OCI-LY3 (cell line): ENCODE measurements at regions not wholly inside any gene's neighbourhood (a gene's known extent, or its start where the extent isn't known, plus 50 kb on each side); places are given as distances from the start of the nearest gene placed in this dataset.
"Not testable (repeated sequence)": the region's sequence is repeated elsewhere in the genome, so short reads cannot be mapped to it uniquely, and the experiment has no call there.

Source experiments
- H2AFZ ChIP-seq: fragments of 200-600, 300-600 bp; shearing (Covaris generic); 2 replicates; pipeline ENCODE4 v1.6.0; 2014; ENCODE audit warnings: antibody characterized with exemption, low read depth, low read length
- H3K27ac ChIP-seq: fragments of 200-600, 300-600 bp; sonication (generic); 2 replicates; pipeline ENCODE4 v1.5.1; 2014; ENCODE audit warnings: mild to moderate bottlenecking, low read length, moderate library complexity, mixed read lengths
- H3K27me3 ChIP-seq: fragments of 200-600, 300-600 bp; sonication (generic); 2 replicates; pipeline ENCODE4 v1.6.1; 2014; ENCODE audit warnings: low read depth, low read length, mixed read lengths
- H3K36me3 ChIP-seq: fragments of 200-600, 300-600 bp; sonication (generic); replicated peaks from 2 replicates; pipeline ENCODE3; 2014; ENCODE audit warnings: low read depth, low read length, mixed read lengths
- H3K4me1 ChIP-seq: fragments of 300-600, 200-600 bp; sonication (generic); 2 replicates; pipeline ENCODE4 v1.6.1; 2014; ENCODE audit warnings: low read length, mixed read lengths
- H3K4me2 ChIP-seq: fragments of 200-600, 300-600 bp; sonication (generic); 2 replicates; pipeline ENCODE4 v1.6.1; 2014; ENCODE audit warnings: low read length, mixed read lengths
- H3K4me3 ChIP-seq: fragments of 300-600, 200-600 bp; sonication (generic); 2 replicates; pipeline ENCODE4 v1.5.1; 2014; ENCODE audit warnings: antibody characterized with exemption, mild to moderate bottlenecking, low read length, moderate library complexity
- H3K79me2 ChIP-seq: fragments of 300-600, 200-600 bp; shearing (Covaris generic); 2 replicates; pipeline ENCODE4 v1.6.1; 2014; ENCODE audit warnings: mild to moderate bottlenecking, low read length, mixed read lengths
- H3K9ac ChIP-seq: fragments of 300-600, 200-600 bp; shearing (Covaris generic); 2 replicates; pipeline ENCODE4 v1.6.0; 2014; ENCODE audit warnings: mild to moderate bottlenecking, low read length, moderate library complexity
- H3K9me3 ChIP-seq: fragments of 200-600, 300-600 bp; shearing (Covaris generic); 2 replicates; pipeline ENCODE4 v1.6.1; 2014; ENCODE audit warnings: low read length, mixed read lengths; ENCODE audit not compliant: insufficient read depth
- H4K20me1 ChIP-seq: fragments of 200-600, 300-600 bp; sonication (generic); 2 replicates; pipeline ENCODE4 v1.6.1; 2016; ENCODE audit warnings: low read length, mixed read lengths; ENCODE audit not compliant: insufficient read depth
- EZH2phosphoT487 ChIP-seq: fragments of 200-600 bp; shearing (Covaris generic); IDR thresholded peaks from 2 replicates; pipeline ENCODE4 v1.6.1; 2018; ENCODE audit warnings: antibody characterized with exemption, mixed run types, low read depth
- TF ChIP-seq, protein P1 (sequence below): fragments of 200-600, 300-600 bp; sonication (generic); IDR thresholded peaks from 2 replicates; pipeline ENCODE4 v1.5.1; 2014; ENCODE audit warnings: antibody characterized with exemption, low read length, low read depth

DNA sequence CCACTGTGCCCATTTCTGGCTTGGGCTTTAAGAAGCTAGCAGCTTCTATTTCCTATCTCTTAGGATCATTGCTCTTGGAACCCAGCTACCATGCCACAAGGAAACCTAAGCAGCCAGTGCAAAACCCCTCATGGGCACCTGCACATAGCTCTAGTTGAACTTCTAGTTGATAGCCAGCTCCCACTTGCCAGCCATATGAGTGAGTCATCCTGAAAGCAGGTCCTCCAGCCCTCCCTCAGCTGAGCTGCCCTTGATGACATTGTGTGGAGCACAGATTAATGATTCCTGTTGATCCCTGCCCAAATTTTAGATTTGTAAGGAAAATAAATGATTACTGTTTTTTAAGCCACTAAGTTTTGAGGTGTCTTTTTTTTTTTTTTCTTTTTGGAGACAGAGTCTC is 234.2 kb upstream of the FBXO33 start:
- TF ChIP-seq EZH2phosphoT487, result no peak
- TF ChIP-seq, protein P1, sequence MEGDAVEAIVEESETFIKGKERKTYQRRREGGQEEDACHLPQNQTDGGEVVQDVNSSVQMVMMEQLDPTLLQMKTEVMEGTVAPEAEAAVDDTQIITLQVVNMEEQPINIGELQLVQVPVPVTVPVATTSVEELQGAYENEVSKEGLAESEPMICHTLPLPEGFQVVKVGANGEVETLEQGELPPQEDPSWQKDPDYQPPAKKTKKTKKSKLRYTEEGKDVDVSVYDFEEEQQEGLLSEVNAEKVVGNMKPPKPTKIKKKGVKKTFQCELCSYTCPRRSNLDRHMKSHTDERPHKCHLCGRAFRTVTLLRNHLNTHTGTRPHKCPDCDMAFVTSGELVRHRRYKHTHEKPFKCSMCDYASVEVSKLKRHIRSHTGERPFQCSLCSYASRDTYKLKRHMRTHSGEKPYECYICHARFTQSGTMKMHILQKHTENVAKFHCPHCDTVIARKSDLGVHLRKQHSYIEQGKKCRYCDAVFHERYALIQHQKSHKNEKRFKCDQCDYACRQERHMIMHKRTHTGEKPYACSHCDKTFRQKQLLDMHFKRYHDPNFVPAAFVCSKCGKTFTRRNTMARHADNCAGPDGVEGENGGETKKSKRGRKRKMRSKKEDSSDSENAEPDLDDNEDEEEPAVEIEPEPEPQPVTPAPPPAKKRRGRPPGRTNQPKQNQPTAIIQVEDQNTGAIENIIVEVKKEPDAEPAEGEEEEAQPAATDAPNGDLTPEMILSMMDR, result no peak
- Histone ChIP-seq H3K4me2 (no peak overlapping the region), H3K27me3 (no peaks in the 10 kb centered on the region), H2AFZ (no peak overlapping the region), H3K9me3 (no peaks in the 10 kb centered on the region), H3K4me1 (peaks cover 26% of the 10 kb centered on the region), H3K27ac (no peak overlapping the region), H3K4me3 (no peak overlapping the region), H3K9ac (no peak overlapping the region), H4K20me1 (no peaks in the 10 kb centered on the region), H3K36me3 (no peaks in the 10 kb centered on the region), H3K79me2 (no peaks in the 10 kb centered on the region)

DNA sequence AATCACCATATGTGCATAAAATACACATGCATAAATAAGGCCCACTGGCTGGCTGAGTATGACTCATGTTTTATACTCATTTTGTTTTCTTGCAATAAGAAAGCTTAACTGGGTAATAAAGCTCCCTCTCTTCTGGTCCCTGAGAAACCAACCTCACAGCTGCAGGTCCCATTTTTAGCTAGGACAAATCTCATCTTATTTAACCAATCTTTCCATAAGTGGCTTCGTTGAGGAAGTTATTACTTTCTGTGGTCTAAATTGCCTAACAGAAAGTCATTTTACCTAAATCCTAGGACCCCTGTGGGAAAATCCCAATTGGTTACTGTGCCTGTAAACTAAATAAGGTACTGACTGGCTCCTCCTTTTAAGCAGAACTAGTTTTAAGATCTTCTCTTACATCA is 232.8 kb upstream of the FBXO33 start:
- peak overlapping the region; percentile 27 for H3K4me2 ChIP-seq
- H3K9ac ChIP-seq, result no peak overlapping the region
- no peaks in the 10 kb centered on the region for H3K27me3 ChIP-seq
- no peaks in the 10 kb centered on the region for H3K9me3 ChIP-seq
- H3K36me3 ChIP-seq, result no peaks in the 10 kb centered on the region
- no peak overlapping the region for H2AFZ ChIP-seq
- H4K20me1 ChIP-seq, result no peaks in the 10 kb centered on the region
- peaks cover 26% of the 10 kb centered on the region for H3K4me1 ChIP-seq
- TF ChIP-seq, protein P1, result no peak
- no peak for TF ChIP-seq EZH2phosphoT487
- no peaks in the 10 kb centered on the region for H3K79me2 ChIP-seq
- H3K27ac ChIP-seq, result no peak overlapping the region
- no peak overlapping the region for H3K4me3 ChIP-seq

DNA sequence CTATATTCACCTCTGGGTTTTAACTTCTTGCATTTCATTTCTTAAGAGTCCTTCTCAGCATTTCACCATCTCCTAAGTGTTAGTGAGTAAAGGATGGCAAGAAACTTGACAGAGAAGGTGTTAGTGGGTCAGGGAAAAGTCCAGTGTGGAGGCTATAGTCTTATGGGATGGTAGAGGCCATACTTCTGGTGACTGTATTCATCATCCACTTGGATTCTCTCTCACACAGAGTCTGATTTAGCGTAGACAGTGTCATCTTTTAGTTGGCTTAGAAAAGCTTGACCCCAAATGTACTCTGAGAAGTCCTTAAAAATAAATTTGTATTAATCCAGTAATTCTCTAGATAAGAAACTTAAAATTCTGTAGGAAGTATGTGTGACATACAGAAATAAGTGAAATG is 232.4 kb upstream of the FBXO33 start:
- Histone ChIP-seq H3K4me3 (no peak overlapping the region), H3K4me2 (peak overlapping the region; percentile 27), H2AFZ (no peak overlapping the region), H3K79me2 (no peaks in the 10 kb centered on the region), H3K27ac (peak overlapping the region; percentile 18; the same call in 1 of the 2 replicates), H3K9ac (no peak overlapping the region), H4K20me1 (no peaks in the 10 kb centered on the region), H3K27me3 (no peaks in the 10 kb centered on the region), H3K36me3 (no peaks in the 10 kb centered on the region), H3K9me3 (no peaks in the 10 kb centered on the region), H3K4me1 (peaks cover 26% of the 10 kb centered on the region)
- no peak for TF ChIP-seq EZH2phosphoT487
- TF ChIP-seq, protein P1, result no peak

DNA sequence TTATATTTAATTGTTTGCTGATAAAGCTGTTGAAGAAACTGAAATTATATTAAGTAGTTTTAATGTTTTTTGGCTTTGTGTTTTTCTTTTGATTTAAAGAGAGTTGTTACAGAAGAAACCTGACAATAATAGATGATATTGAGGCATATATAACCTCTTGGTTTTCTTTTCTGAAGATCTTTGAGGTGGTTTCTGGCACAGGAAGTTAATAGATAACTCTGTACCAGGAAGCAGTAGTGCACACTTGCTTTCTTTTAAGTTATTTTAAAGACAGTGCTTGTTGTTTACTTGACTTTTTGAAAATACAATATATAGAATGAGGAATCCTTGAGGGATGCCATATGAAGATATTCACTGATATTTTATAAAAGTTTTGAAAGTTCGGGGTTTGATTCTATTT is 209.0 kb upstream of the FBXO33 start:
- no peak for TF ChIP-seq EZH2phosphoT487
- TF ChIP-seq, protein P1, result no peak
- Histone ChIP-seq H3K79me2 (no peaks in the 10 kb centered on the region), H2AFZ (peak overlapping the region; percentile 87), H3K4me2 (peak overlapping the region; percentile 43), H3K4me1 (peaks cover 7% of the 10 kb centered on the region; the same call in 1 of the 2 replicates), H4K20me1 (no peaks in the 10 kb centered on the region), H3K27ac (no peak overlapping the region), H3K4me3 (peak overlapping the region; percentile 54), H3K9ac (0 out of 2 replicates have a peak overlapping the region, but pooled peaks have one; percentile 10), H3K27me3 (no peaks in the 10 kb centered on the region), H3K36me3 (no peaks in the 10 kb centered on the region), H3K9me3 (no peaks in the 10 kb centered on the region)

DNA sequence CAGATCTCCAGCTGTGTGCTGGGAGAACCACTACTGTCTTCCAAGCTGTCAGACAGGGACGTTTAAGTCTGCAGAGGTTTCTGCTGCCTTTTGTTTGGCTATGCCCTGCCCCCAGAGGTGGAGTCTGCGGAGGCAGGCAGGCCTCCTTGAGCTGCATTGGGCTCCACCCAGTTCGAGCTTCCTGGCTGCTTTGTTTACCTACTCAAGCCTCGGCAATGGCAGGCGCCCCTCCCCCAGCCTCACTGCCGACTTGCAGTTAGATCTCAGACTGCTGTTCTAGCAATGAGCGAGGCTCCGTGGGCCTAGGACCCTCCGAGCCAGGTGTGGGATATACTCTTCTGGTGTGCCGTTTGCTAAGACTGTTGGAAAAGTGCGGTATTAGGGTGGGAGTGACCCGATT is 206.8 kb upstream of the FBXO33 start:
- not testable (repeated sequence) for H3K4me2 ChIP-seq, H4K20me1 ChIP-seq

More for the DNA sequence above, 206.8 kb upstream of the FBXO33 start:
- H3K36me3 ChIP-seq, H3K27ac ChIP-seq, H3K9me3 ChIP-seq, H3K4me1 ChIP-seq, H3K4me3 ChIP-seq, H3K27me3 ChIP-seq, H3K79me2 ChIP-seq, H3K9ac ChIP-seq, H2AFZ ChIP-seq: not testable (repeated sequence)
